COLO668 (cell line): ENCODE measurements at regions not wholly inside any gene's neighbourhood (a gene's known extent, or its start where the extent isn't known, plus 50 kb on each side); places are given as distances from the start of the nearest gene placed in this dataset.
"Not testable (repeated sequence)": the region's sequence is repeated elsewhere in the genome, so short reads cannot be mapped to it uniquely, and the experiment has no call there.

ENCODE experiments used
- DNase-seq: peaks from one replicate; lab custom pipeline; 2025; ENCODE audit not compliant: unreplicated experiment; lab: John Stamatoyannopoulos, UW

DNA sequence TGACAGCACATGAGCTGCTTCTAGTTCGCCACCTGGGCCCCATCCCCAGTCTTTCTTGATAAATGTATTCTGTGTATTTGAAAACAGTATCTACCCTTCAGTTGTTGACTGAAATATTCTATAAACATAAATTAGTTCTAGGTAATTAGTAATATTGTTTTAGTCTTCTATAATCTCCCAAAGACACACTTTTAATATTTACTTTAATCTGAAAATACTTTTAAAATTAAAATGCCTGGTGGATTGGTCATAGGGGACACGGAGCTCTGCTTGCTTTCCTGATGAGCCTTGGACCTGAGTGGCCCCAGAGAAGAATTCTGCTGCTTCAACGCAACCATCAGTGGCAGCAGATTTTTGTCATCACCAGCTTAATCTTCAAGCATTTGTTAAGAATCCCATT lies 234.5 kb downstream of the THBS2 start:
- no peak for DNase-seq

DNA sequence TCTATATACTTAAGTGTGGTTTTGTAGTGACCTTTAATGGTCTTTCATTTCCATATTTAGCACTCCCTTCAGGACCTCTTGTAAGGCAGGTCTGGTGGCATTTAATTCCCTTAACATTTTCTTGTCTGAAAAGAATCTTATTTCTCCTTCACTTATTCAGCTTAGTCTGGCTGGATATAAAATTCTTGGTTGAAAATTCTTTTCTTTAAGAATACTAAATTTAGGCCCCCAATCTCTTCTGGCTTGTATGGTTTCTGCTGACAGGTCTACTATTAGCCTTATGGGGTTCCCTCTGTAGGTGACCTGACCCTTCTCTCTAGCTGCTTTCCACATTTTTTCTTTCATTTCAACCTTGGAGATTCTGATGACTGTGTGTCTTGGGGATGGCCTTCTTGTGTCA lies 236.9 kb downstream of the THBS2 start:
- DNase-seq, result no peak

DNA sequence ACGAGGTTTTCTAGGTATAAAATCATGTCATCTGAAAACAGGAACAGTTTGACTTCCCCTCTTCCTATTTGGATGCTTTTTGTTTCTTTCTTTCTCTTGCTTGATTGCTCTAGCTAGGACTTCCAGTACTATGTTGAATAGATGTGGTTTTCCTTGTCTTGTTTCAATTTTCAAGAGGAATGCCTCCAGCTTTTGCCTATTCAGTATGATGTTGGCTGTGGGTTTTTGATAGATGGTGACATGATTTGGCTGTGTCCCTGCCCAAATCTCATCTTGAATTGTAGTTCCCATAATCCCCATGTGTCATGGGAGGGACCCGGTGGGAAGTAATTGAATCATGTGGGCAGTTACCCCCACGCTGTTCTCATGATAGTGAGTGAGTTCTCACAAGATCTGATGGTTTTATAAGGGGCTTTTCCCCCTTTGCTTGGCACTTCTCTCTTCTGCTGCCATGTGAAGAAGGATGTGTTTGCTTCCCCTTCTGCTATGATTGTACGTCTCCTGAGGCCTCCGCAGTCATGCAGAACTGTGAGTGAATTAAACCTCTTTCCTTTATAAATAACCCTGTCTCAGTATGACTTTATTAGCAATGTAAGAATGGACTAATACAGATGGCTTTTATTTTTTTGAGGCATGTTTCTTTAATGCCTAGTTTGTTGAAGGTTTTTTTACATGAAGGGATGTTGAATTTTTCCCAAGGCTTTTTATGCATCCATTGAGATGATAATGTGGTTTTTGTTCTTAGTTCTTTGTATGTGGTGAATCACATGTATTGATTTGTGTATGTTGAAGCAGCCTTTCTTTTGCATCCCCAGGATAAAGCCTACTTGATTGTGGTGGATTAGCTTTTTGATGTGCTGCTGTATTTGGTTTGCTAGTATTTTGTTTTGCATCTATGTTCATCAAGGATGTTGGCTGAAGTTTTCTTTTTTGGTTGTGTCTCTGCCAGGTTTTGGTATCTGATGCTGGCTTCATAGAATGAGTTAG lies 239.1 kb downstream of the THBS2 start:
- no peak for DNase-seq

DNA sequence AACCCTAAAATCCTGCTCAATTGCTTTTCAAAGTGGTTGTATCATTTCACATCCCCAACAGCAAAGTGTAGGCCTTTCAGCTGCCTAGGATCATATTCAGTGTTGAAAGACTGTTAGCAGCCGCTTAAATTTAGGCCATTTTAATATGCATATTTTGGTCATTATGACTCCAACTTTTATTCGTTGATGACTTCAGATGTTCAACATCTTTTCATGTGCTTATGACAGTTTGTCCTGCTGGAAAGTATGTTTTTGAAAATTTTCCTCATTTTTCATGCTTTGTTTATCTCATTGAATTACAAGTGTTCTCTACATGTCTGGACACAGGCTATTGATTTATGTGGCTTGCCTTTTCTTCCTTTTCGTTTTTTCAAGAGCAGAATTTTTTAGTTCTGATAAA lies 244.0 kb downstream of the THBS2 start:
- DNase-seq, result no peak

DNA sequence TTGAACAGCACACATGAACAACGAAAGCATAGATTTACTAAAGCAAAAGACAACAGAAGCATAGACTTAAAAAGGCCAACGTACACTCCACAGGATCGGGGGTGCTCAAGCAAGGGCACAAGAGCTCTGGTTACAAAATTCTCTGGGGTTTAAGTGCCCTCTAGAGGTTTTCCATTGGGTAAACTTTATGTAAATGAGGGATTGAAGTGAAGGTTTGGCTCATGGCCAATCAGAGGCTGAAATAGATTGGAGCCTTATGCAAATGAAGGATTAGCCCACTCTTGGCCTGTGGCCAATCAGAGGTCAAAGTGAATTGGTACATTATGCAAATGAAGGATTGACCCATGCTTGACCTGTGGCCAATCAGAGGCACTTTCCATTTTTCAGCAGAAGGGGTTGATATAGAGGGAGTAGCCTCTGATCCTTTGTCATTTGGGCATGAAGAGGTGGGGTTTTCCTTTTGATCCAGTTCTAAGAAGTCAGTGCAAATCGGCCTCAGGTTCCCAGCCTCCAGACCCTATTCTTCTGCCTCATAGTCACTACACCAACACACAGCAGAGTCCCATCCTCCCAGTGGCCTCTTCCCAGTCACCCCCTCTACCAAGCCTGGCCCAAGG lies 244.9 kb downstream of the THBS2 start:
- DNase-seq, result peak; percentile 37

DNA sequence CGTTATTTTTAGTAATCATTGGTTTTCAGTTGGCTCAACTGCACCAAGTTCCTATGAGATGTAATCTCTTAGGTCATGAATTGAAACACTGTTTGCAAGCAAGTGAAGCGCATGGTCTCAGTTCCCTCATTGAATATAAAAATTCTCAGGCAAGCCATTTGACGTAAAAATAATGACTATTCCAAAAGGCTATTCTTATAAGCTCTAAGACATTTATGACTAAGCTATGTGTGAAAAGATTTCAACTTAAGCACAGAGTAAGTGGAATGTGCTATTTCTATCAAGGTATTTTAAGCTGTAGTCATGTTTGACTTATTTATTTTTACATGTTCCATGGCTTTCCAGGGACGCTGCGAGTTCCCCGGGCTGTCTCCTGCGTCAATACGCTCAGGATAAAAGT lies 248.5 kb downstream of the THBS2 start:
- DNase-seq, result no peak

DNA sequence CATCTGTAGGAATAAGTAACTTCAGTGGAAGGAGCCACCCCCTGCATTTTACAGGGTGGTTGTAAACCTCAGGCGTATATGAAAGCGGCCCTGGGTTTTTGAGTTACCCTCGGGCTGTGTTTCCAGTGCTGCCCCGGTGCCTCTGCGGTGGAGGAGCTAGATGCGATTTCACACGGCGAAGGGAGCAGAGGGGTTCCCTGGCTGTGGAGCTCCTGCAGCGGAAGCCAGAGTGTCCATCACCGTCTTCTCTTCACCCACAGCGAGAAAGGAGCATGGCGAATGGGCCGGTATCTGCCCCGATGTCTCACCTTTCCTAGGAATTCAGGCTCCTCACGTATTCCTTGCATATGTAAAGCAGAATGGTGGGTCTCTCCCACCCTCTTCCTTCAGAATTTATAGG lies 253.6 kb downstream of the THBS2 start:
- DNase-seq, result no peak

DNA sequence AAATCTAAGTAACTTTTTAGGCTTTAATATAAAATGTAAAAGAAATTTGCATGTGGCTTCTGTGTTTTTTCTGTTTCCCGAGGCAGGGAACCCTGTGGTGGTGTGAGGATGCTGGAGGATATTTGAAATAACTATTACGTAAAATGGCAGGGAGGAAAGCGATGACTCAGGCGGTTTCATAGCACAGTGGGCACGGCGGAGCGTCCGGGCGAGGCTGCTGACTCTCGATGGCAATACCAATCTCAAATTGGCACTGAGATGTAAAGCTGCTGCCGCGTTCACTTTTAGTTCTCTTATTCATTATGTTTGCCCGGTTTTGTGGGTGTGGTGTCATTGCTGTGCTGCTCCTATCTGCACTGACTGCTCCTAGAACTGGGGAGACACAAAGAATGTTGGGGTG lies 254.3 kb downstream of the THBS2 start:
- DNase-seq, result no peak

DNA sequence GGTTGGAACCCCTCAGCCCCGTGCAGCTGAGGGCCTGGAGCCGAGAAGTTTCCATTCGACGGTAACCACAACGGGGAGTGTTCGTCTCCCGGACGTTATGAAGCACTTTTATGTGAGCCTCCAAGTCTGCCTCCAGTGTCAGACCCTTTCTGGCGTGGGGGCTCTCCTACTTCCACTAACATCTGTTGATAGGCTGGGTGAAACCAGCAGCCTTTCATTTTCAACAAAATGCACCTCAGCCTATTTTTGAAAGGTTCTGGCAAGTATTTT lies 257.4 kb downstream of the THBS2 start:
- DNase-seq, result no peak

DNA sequence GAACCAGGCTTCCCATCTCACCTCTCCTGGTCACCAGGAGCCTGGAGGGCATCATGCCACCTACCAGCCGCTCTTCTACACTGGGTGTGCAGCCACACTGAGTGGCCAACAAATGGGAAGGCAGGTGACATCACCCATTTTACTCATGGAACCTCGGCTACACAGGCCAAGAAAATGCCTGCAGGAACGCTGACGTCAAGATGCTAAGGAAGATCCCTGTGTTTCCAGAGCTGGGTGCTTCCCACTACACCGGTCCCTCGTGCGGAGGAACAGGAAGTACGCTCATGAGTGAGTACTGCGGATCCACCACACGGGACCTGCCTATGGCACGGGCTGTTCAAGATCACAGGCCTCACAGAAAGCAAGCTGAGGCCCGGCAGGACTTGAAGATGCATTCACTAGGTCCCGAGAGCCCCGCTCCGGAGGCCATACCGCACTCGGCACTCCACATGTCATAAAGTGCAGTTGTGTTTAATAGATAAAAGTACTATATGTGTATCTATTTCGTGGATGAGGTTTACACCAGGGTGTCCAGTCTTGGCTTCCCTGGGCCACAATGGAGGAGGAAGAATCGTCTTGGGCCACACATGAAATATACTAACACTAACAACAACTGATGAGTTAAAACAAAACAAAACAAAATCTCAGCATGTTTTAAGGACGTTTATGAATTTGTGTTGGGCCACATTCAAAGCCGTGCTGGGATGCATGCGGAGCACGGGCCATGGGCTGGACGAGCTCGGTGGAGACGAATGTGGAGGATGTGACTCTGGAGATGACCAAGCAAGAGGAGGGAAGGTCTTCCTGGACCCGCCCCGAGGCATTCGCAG lies 257.9 kb downstream of the THBS2 start:
- no peak for DNase-seq

DNA sequence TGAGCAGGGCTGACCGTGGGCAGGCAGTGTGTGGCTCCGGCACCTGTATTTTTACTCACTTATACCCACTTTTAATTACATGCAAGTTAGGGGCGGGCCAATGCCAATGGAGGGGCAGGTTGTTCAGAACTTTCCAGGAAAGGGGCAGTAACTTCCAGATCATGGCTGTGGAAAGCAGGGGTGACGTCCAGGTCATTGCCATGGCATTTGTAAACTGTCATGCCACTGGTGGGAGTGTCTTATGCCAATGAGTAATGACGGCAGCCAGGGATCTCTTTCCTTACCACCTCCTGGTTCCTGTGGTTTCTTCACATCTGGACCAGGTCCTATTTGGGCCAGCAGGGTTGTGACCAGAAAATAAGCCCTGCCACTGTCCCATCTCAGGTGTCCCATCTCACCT lies 258.7 kb downstream of the THBS2 start:
- DNase-seq, result no peak

DNA sequence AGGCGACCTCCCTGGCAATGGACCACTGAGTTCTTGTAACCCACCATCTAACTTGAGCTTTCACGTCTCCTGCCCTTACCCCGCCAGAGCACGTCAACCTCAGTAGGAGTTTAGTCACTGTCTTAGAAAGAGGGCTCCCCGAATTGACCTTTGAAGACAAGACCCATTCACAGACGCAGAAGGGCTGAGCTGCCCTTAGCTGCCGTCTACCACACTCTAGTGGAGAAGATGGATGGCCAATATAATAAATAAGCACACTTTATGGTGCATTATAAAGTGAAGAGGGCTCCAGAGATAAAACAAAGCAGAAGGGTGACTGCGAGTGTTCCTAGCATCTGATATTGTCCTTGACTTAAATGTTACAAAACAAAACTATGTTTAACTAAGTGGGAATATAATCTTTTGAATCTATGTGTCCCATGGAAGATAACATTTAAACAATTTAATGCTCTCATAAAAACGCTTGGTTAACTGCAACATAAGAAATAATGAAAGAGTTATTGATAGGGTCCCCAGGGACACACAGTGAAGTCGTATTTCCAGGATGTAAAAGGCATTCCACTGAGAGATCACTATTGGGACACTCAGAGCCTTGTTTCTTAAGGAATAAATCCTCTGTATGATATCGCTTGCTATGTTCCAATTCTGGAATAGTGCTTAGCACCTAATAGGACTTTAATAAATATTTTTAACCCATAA lies 261.1 kb downstream of the THBS2 start:
- no peak for DNase-seq

DNA sequence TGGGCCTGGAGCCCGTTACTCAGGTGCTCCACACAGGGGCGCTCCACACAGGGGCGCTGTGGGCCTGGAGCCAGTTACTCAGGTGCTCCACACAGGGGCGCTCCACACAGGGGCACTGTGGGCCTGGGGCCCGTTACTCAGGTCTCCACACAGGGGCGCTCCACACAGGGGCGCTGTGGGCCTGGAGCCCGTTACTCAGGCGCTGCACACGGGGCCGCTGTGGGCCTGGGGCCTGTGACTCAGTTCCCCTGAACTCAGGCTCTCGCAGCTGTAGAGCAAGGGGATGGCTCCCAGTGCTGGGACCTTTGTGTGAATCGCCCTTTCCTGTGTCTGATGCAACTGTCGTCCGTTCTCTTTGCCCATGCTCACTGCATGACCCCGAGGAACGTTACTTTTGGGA lies 262.0 kb downstream of the THBS2 start:
- DNase-seq, result not testable (repeated sequence)

DNA sequence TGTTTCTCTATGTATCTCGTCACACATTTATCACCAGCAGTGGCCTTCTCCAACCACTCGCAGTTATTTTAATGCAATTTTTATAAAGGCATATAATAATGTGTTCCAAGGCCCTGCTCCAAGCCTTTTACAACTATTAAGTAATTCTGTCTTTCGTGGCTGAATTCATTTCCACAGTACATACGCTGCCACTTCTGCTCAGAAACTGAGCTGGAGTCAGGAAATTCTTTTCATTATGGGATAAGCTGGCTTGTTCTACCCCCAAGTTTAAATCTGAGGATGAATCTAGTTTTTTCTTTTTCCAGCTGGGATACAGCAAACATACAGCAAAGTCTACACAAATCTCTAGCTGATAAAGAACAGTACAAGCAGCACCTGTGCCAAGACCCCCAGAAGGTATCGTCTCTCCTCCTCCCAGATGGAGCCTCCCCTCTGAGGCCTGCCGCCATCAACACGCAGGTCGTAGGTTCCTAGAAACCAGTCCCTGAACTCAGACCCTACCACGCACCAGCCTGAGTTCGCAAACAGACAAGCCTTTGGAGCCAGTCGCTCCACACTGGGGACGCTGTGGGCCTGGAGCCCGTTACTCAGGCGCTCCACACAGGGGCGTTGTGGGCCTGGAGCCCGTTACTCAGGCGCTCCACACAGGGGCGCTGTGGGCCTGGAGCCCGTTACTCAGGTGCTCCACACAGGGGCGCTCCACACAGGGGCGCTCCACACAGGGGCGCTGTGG lies 263.5 kb downstream of the THBS2 start:
- no peak for DNase-seq

DNA sequence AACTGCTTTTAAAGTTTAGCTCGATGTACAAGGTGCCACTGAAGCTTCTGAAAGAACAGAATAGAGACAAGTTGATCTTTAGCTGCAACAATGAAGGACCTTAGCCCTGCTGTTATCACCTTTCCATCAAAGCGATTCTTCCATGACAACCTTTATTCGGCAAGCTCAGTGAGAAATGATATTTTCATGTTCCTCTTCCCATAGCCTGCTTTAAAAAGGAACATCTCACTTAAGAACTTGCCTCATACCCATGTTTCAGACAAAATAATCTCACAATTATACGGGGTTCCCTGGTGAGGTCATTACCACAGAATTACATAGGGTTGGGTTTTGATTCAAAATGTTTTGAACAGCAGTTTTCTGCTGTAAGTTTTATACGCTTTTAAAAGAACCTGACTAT lies 264.2 kb downstream of the THBS2 start:
- no peak for DNase-seq

DNA sequence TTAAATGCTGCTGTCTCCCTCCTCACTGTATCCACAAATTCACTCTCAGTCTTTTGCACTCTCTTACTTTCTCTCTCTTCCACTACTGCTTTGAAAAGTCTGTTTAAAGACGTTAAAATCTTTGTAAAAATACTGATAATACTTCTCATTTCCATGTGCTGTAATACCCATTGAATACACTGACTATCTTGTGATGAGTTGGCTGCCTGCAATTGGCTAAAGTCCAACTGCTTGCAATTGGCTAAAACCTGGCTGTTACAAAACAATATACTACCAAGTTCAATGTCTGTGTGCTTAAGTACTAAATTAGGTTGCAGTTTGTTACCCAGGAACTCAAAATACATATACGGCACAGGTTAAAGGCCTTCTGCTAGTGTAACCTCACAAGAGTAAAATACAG lies 264.8 kb downstream of the THBS2 start:
- no peak for DNase-seq

DNA sequence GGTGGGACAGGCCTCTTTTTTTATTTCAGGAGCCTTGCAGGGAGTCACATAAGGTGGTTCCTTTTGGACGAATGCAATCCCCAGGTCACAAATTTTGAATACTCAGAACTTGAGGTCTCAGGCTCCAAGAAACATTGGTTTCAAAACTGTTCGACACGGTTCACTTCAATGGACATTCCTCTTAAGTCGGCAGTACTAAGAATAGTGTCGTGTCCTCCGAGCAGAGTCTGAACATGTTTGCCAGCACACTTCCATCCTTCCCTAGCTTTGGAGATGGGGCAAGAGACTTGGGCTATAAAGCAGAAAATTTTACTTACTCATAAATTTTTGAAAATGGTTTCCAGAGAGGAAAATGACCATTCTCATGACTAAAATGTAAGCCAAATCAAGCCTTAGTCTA lies 265.4 kb downstream of the THBS2 start:
- DNase-seq, result no peak

DNA sequence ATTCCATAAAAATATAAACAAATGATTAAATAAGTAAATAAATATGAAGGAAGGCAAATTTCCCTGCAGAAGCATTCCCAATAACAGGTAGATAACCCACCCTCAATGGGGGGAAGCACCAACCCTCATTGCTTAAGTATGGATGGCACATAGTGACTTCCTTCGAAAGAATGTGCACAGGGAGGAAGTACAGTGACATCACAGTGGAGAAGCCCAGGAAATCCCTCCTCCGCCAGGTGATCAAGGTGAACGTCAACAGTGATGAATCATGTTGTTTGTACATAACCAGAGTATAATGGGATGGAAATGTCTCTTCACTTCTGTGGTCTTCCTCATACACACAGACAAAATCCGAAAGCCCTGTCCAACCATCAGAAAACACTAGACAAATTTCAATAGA lies 267.9 kb downstream of the THBS2 start:
- peak; percentile 5 for DNase-seq

DNA sequence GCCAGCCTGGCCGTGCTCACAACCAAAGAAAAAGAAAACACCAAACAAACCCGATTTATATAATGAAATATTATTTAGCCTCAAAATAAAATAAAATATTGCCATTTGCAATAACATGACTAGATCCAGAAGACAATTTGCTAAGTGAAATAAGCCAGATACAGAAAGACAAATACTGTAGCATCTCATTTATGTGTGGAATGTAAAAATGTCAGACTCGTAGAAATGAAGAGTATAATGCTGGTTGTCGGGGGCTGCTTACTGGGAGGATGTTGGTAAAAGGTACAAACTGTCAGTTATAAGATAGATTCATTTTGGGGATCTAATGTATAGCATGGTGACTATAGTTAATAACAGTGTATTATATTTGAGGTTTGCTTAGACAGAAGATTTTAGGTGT lies 269.7 kb downstream of the THBS2 start:
- no peak for DNase-seq

DNA sequence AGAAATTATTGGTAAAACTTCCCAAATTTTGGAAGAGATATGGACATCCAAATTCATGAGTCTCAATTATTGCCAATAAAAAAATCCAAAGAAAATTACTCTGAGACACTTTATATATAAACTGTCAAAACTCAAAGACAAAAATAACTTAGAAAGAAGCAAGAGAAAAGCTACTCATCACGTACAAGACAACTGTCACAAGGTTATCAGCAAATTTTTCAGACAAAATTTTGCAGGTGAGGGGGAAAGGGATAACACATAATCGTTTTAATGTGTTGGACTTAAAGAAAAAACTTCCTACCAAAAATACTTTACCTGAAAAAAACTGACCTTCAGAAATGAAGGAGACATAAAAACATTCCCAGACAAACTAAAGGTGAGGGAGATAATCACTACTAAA lies 272.5 kb downstream of the THBS2 start:
- DNase-seq, result no peak

DNA sequence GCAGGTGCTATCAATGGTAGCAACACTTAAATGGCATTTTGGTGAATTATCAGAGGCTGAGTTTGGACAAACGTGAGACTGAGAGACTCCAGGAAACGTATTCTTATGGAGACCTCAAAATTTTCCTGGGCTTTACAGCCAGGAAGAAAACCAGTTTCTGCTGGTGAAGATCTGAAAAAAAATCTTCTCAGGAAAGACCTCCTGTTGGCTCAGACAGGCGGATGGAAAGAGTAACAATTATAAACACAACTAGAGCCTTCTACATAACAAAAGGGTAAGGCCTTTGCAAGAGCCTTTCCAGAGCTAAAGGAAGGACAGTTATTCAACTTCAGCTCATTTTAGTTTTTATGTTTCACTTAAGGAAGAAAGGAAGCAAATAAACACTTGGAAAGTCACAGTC lies 274.4 kb downstream of the THBS2 start:
- DNase-seq, result no peak
